NCI-H748 treated with DMSO at 0.1 percent for 48 hours (cell line): ENCODE measurements at regions not wholly inside any gene's neighbourhood (a gene's known extent, or its start where the extent isn't known, plus 50 kb on each side); places are given as distances from the start of the nearest gene placed in this dataset.
A peak's percentile ranks its signal among the peaks of the same experiment; 100 is the strongest.

Experiments
- DNase-seq: peaks from one replicate; lab custom pipeline; 2025; lab: John Stamatoyannopoulos, UW

GRCh38 chr2:42871372-42871771, 79.0 kb upstream of the HAAO start:
- no peak for DNase-seq

GRCh38 chr2:42868874-42869273, 76.5 kb upstream of the HAAO start:
- no peak for DNase-seq

GRCh38 chr2:42868096-42868495, 75.7 kb upstream of the HAAO start:
- no peak for DNase-seq

- no peak for DNase-seq
Observed at GRCh38 chr2:42867093-42868065, 75.0 kb upstream of the HAAO start.

GRCh38 chr2:42865884-42866881, 73.8 kb upstream of the HAAO start:
- DNase-seq, result no peak

- no peak for DNase-seq
Observed at GRCh38 chr2:42864641-42865280, 72.4 kb upstream of the HAAO start.

- DNase-seq, result no peak
Observed at GRCh38 chr2:42864222-42864621, 71.8 kb upstream of the HAAO start.

GRCh38 chr2:42863751-42864150, 71.4 kb upstream of the HAAO start:
- DNase-seq, result no peak

- no peak for DNase-seq
Observed at GRCh38 chr2:42863320-42863719, 70.9 kb upstream of the HAAO start.

- DNase-seq, result no peak
Observed at GRCh38 chr2:42862669-42863185, 70.3 kb upstream of the HAAO start.

- DNase-seq, result no peak
Observed at GRCh38 chr2:42861321-42861720, 68.9 kb upstream of the HAAO start.

- no peak for DNase-seq
Observed at GRCh38 chr2:42860319-42861094, 68.1 kb upstream of the HAAO start.

- no peak for DNase-seq
Observed at GRCh38 chr2:42859791-42860190, 67.4 kb upstream of the HAAO start.

- peak; percentile 53 for DNase-seq
Observed at GRCh38 chr2:42859006-42859552, 66.7 kb upstream of the HAAO start.

- DNase-seq, result no peak
Observed at GRCh38 chr2:42858140-42859005, 66.0 kb upstream of the HAAO start.

GRCh38 chr2:42856891-42857632, 64.7 kb upstream of the HAAO start:
- no peak for DNase-seq

- DNase-seq, result no peak
Observed at GRCh38 chr2:42856106-42856860, 63.9 kb upstream of the HAAO start.
